CD4-positive, alpha-beta memory T cell (primary cell): ENCODE measurements at regions not wholly inside any gene's neighbourhood (a gene's known extent, or its start where the extent isn't known, plus 50 kb on each side); places are given as distances from the start of the nearest gene placed in this dataset.

Experiments
- CTCF ChIA-PET: fragments of 350-600 bp; sonication (Branson Sonifier 250); formaldehyde crosslinking; loops from one replicate; lab custom pipeline; 2021; ENCODE audit warnings: inconsistent platforms; ENCODE audit not compliant: partially characterized antibody; lab: Charles Lee
- POLR2A ChIA-PET: fragments of 350-600 bp; sonication (Branson Sonifier 250); formaldehyde crosslinking; loops from one replicate; lab custom pipeline; 2021; ENCODE audit not compliant: partially characterized antibody; lab: Charles Lee
- DNase-seq, 5 donors: peaks; one replicate each; pipeline versions ENCODE4 v3.0.0 to v3.0.0-alpha.2; 2020 to 2022; ENCODE audit warnings: mixed read lengths in 1 of 5
- H3K27ac ChIP-seq: one replicate; pipeline ENCODE4 v1.7.0; 2013; ENCODE audit warnings: low read depth, low read length
- H3K27me3 ChIP-seq: 2 replicates; pipeline ENCODE4 v1.7.0; 2013; ENCODE audit warnings: mild to moderate bottlenecking, low read length, moderate library complexity; ENCODE audit not compliant: insufficient read depth
- H3K36me3 ChIP-seq: 2 replicates; pipeline ENCODE4 v1.7.0; 2013; ENCODE audit warnings: mild to moderate bottlenecking, low read length, moderate library complexity; ENCODE audit not compliant: insufficient read depth
- H3K4me1 ChIP-seq: 2 replicates; pipeline ENCODE4 v1.7.0; 2013; ENCODE audit warnings: mild to moderate bottlenecking, low read length, moderate library complexity; ENCODE audit not compliant: insufficient read depth
- H3K4me3 ChIP-seq, 2 donors: one replicate each; pipeline ENCODE4 v1.7.0; 2013; ENCODE audit warnings: low read length in 2 of 2, mild to moderate bottlenecking in 1 of 2
- H3K9me3 ChIP-seq, 2 donors: one replicate each; pipeline ENCODE4 v1.7.0; 2013; ENCODE audit warnings: low read length in 2 of 2, control low read depth in 1 of 2; ENCODE audit not compliant: control insufficient read depth in 1 of 2
- H3K27ac Mint-ChIP-seq, 7 donors: one replicate each; pipeline ENCODE4 v1.8.0; 2020 to 2021; ENCODE audit warnings: mixed read lengths in 7 of 7, mild to moderate bottlenecking in 6 of 7, inconsistent platforms in 3 of 7, moderate library complexity in 3 of 7
- H3K27me3 Mint-ChIP-seq, 2 donors: one replicate each; pipeline ENCODE4 v1.8.0; 2020 to 2021; ENCODE audit warnings: mixed read lengths in 2 of 2
- H3K36me3 Mint-ChIP-seq, 2 donors: one replicate each; pipeline ENCODE4 v1.8.0; 2020 to 2021; ENCODE audit warnings: mixed read lengths in 2 of 2, inconsistent platforms in 1 of 2, mild to moderate bottlenecking in 1 of 2
- H3K4me1 Mint-ChIP-seq, 4 donors: one replicate each; pipeline ENCODE4 v1.8.0; 2020 to 2021; ENCODE audit warnings: mixed read lengths in 4 of 4, mild to moderate bottlenecking in 1 of 4
- H3K4me3 Mint-ChIP-seq, 8 donors: one replicate each; pipeline ENCODE4 v1.8.0; 2020 to 2021; ENCODE audit warnings: mixed read lengths in 8 of 8, mild to moderate bottlenecking in 7 of 8, moderate library complexity in 6 of 8, inconsistent platforms in 3 of 8
- H3K9me3 Mint-ChIP-seq, 8 donors: one replicate each; pipeline ENCODE4 v1.8.0; 2020 to 2021; ENCODE audit warnings: mixed read lengths in 8 of 8, mild to moderate bottlenecking in 5 of 8, inconsistent platforms in 3 of 8, moderate library complexity in 1 of 8
- intact Hi-C: fragments of 100-400 bp; cut with micrococcal nuclease; formaldehyde crosslinking; loops from one replicate; pipeline ENCODE4 v1.15.1; 2023

- no peak for DNase-seq
- no peaks in the 10 kb centered on the region for H3K36me3 ChIP-seq
- H3K36me3 Mint-ChIP-seq, result no peaks in the 10 kb centered on the region
- H3K9me3 ChIP-seq, result no peaks in the 10 kb centered on the region
- ChIA-PET POLR2A (no interaction called here), CTCF (interaction anchor here (1.3 kb wide), 1 partner anchor 273 kb away, joined by 3 read pairs; no protein-coding TSS in a partner anchor)
- no peak overlapping the region for H3K27ac Mint-ChIP-seq
- H3K4me3 Mint-ChIP-seq, result no peak overlapping the region
- H3K27me3 ChIP-seq, result no peaks in the 10 kb centered on the region
- H3K27ac ChIP-seq, result no peak overlapping the region
- no peaks in the 10 kb centered on the region for H3K9me3 Mint-ChIP-seq
- H3K4me1 ChIP-seq, result no peaks in the 10 kb centered on the region
- H3K4me1 Mint-ChIP-seq, result no peaks in the 10 kb centered on the region
- no peak overlapping the region for H3K4me3 ChIP-seq
- peaks cover 2 to 3% of the 10 kb centered on the region in 2 donors for H3K27me3 Mint-ChIP-seq
- intact Hi-C loops, result no loop called here
Measured at GRCh38 chr7:36014961-36015360, 138.1 kb upstream of the EEPD1 start.

GRCh38 chr7:36015733-36016132 is 137.3 kb upstream of the EEPD1 start:
- no peaks in the 10 kb centered on the region for H3K36me3 ChIP-seq
- no peaks in the 10 kb centered on the region for H3K36me3 Mint-ChIP-seq
- ChIA-PET POLR2A (interaction anchor here (0.5 kb wide), 1 partner anchor 42 kb away, joined by 3 read pairs; no protein-coding TSS in a partner anchor), CTCF (interaction anchor here (1.3 kb wide), 1 partner anchor 272 kb away, joined by 3 read pairs; no protein-coding TSS in a partner anchor)
- intact Hi-C loops, result no loop called here
- H3K4me1 Mint-ChIP-seq, result no peaks in the 10 kb centered on the region
- H3K4me1 ChIP-seq, result no peaks in the 10 kb centered on the region
- no peak overlapping the region for H3K27ac ChIP-seq
- no peak for DNase-seq
- no peaks in the 10 kb centered on the region for H3K9me3 Mint-ChIP-seq
- no peak overlapping the region for H3K4me3 ChIP-seq
- no peak overlapping the region for H3K4me3 Mint-ChIP-seq
- H3K27ac Mint-ChIP-seq, result no peak overlapping the region
- no peaks in the 10 kb centered on the region for H3K9me3 ChIP-seq
- peaks cover 2 to 3% of the 10 kb centered on the region in 2 donors for H3K27me3 Mint-ChIP-seq
- no peaks in the 10 kb centered on the region for H3K27me3 ChIP-seq

DNA sequence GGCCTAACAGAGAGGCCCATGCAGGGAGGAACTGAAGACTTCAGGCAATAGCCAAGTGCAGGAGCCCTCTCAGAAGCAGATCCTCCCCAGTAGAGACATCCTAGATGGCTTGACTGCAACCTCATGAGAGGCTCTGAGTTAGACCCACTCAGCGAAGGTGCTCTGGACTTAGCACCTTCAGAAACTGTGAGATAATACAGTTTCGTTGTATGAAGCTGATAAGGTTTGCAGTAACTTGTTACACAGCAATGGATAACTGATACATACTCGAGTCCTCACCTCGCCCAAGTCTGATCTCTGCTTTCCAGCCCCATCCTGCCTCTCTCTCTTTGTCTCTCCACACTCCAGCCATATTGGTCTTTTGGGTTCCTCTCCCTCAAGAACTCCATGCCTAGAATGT is 136.4 kb upstream of the EEPD1 start:
- Histone ChIP-seq H3K27me3 (no peaks in the 10 kb centered on the region), H3K27ac (no peak overlapping the region), H3K36me3 (no peaks in the 10 kb centered on the region), H3K4me1 (no peaks in the 10 kb centered on the region), H3K9me3 (no peaks in the 10 kb centered on the region), H3K4me3 (no peak overlapping the region)
- intact Hi-C loops, result no loop called here
- Mint-ChIP-seq H3K36me3 (no peaks in the 10 kb centered on the region), H3K4me3 (no peak overlapping the region), H3K27ac (peak overlapping the region in 1 of 7 donors; percentile 38), H3K27me3 (peaks cover 2 to 3% of the 10 kb centered on the region in 2 donors), H3K4me1 (no peaks in the 10 kb centered on the region), H3K9me3 (no peaks in the 10 kb centered on the region)
- ChIA-PET CTCF (no interaction called here), POLR2A (interaction anchor here (0.5 kb wide), 1 partner anchor 41 kb away, joined by 3 read pairs; no protein-coding TSS in a partner anchor)
- DNase-seq, result no peak

DNA sequence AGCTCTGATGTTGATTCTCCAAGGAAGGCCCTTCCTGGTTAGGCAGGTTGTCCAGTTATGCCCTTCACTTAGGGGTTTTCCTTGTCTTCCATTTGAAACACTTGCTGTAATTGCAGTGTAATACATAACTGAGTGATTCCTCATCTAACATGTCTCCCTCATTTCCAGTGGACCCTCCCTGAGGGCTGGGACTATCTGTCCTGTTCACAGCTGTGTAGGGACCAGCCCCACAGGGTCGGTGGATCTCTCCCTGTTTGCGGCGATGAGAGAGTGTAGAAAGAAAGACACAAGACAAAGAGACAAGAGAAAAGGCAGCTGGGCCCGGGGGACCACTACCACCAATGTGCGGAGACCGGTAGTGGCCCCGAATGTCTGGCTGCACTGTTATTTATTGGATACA is 135.9 kb upstream of the EEPD1 start:
- H3K27me3 Mint-ChIP-seq, result peaks cover 2 to 3% of the 10 kb centered on the region in 2 donors
- peak overlapping the region in 1 of 7 donors; percentile 38 for H3K27ac Mint-ChIP-seq
- H3K4me3 Mint-ChIP-seq, result no peak overlapping the region
- H3K27ac ChIP-seq, result no peak overlapping the region
- POLR2A ChIA-PET, result no interaction called here
- H3K9me3 ChIP-seq, result no peaks in the 10 kb centered on the region
- CTCF ChIA-PET, result no interaction called here
- intact Hi-C loops, result no loop called here
- no peaks in the 10 kb centered on the region for H3K36me3 ChIP-seq
- H3K4me1 Mint-ChIP-seq, result no peaks in the 10 kb centered on the region
- no peaks in the 10 kb centered on the region for H3K36me3 Mint-ChIP-seq
- H3K27me3 ChIP-seq, result no peaks in the 10 kb centered on the region
- no peaks in the 10 kb centered on the region for H3K9me3 Mint-ChIP-seq
- DNase-seq, result no peak
- no peak overlapping the region for H3K4me3 ChIP-seq
- no peaks in the 10 kb centered on the region for H3K4me1 ChIP-seq

DNA sequence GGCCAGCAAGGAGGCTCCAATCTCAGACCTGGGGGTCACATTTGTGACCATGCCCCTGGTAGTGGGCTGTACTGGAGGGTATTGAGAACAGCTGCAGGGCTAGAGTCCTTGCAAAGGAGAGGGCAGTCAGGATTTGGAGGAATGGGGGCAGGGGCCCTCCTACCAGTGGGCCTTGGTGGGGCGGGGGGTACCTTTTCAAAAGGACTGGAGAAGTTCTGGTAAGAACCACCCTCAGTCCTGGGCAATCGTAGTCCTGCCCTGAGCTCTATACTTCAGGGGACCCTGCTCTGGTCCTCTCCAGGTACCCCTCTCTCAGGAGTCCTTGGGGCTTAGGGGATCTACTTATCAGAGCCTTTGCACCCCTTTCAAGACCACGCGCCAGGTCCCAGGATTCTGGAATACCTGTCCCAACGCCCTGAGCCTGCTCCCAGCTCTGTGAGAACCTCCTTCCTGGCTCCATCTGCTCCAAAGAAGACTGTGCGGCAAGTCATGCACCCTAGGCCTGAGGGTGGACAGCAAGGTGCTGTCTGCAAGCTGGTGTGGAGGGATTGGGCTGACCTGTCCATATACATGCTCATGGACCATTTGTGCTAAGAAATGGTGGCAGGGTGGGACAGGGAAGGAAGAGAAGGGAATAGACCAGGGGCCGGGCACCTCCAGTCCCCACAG is 134.1 kb upstream of the EEPD1 start:
- CTCF ChIA-PET, result interaction anchor here (1.2 kb wide), 1 partner anchor 300 kb away, joined by 4 read pairs; no protein-coding TSS in a partner anchor
- POLR2A ChIA-PET, result no interaction called here

DNA sequence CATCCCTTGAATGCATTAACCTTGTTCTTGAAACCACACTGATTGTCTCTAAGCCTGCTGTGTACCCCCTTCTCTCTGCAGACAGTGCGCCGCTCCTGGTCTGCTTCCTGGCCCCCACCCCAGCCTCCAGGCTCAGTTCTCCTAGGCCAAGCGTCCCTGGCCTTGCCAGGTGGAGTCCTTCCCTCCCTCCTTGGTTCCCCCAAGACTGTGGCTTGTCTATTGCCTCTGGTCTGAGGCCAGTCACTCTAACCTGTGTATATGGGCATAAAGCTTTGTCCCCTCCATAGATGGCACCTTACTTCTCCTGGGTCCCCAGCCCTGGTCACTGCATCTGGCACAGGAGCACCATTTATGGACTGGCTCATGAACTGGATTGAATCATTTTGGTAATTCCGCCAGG is 133.5 kb upstream of the EEPD1 start:
- Mint-ChIP-seq H3K9me3 (no peaks in the 10 kb centered on the region), H3K4me1 (no peaks in the 10 kb centered on the region), H3K27ac (peak overlapping the region in 1 of 7 donors; percentile 8), H3K27me3 (peaks cover 0 to 3% of the 10 kb centered on the region in 2 donors), H3K4me3 (no peak overlapping the region), H3K36me3 (no peaks in the 10 kb centered on the region)
- ChIA-PET CTCF (interaction anchor here (1.5 to 1.6 kb wide), 2 partner anchors 180 to 299 kb away, joined by 3 read pairs; no protein-coding TSS in a partner anchor), POLR2A (no interaction called here)
- DNase-seq, result no peak
- intact Hi-C loops, result no loop called here
- H3K27ac ChIP-seq, result no peak overlapping the region
- no peaks in the 10 kb centered on the region for H3K4me1 ChIP-seq
- H3K4me3 ChIP-seq, result no peak overlapping the region
- no peaks in the 10 kb centered on the region for H3K27me3 ChIP-seq
- no peaks in the 10 kb centered on the region for H3K9me3 ChIP-seq
- H3K36me3 ChIP-seq, result no peaks in the 10 kb centered on the region

More for the DNA sequence above, 134.1 kb upstream of the EEPD1 start:
- H3K27me3 Mint-ChIP-seq, result peaks cover 0 to 2% of the 10 kb centered on the region in 2 donors
- H3K4me3 ChIP-seq, result no peak overlapping the region
- H3K4me1 ChIP-seq, result no peaks in the 10 kb centered on the region
- H3K9me3 Mint-ChIP-seq, result no peaks in the 10 kb centered on the region
- no peaks in the 10 kb centered on the region for H3K27me3 ChIP-seq
- intact Hi-C loops, result no loop called here
- no peak for DNase-seq
- H3K36me3 Mint-ChIP-seq, result no peaks in the 10 kb centered on the region
- H3K4me1 Mint-ChIP-seq, result no peaks in the 10 kb centered on the region
- H3K27ac ChIP-seq, result no peak overlapping the region
- no peak overlapping the region for H3K4me3 Mint-ChIP-seq
- no peak overlapping the region for H3K27ac Mint-ChIP-seq
- no peaks in the 10 kb centered on the region for H3K36me3 ChIP-seq
- H3K9me3 ChIP-seq, result no peaks in the 10 kb centered on the region

DNA sequence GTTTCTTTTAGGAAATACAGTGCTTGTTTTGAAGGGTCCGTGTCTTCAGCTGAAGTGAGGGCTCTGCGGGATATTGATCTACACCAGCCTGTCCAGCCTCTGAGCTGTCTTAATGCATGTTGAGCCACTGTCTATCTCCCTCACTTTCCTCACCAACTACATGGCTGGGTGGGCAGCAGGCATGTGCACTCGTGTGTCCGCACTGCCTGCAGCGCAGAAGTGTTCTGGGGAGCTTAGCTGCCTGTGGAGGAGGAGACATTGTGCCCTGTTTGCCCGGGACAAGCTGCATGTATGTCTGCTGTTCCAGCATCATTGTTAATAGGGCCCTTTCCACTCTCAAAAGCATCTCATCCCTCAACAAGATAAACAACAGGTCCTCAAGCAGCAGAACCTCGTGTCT is 133.1 kb upstream of the EEPD1 start:
- H3K36me3 ChIP-seq, result no peaks in the 10 kb centered on the region

More for the DNA sequence above, 133.1 kb upstream of the EEPD1 start:
- CTCF ChIA-PET, result interaction anchor here (1.1 to 2.0 kb wide), 4 partner anchors 144 to 299 kb away, joined by 3 to 13 read pairs (median 3); no protein-coding TSS in a partner anchor
- no peak overlapping the region for H3K4me3 ChIP-seq
- Mint-ChIP-seq H3K9me3 (no peaks in the 10 kb centered on the region), H3K4me1 (no peaks in the 10 kb centered on the region), H3K27ac (no peak overlapping the region), H3K36me3 (no peaks in the 10 kb centered on the region), H3K27me3 (peaks cover 0 to 3% of the 10 kb centered on the region in 2 donors), H3K4me3 (no peak overlapping the region)
- H3K27me3 ChIP-seq, result no peaks in the 10 kb centered on the region
- H3K9me3 ChIP-seq, result no peaks in the 10 kb centered on the region
- no peaks in the 10 kb centered on the region for H3K4me1 ChIP-seq
- intact Hi-C loops, result no loop called here
- POLR2A ChIA-PET, result no interaction called here
- DNase-seq, result no peak
- no peak overlapping the region for H3K27ac ChIP-seq
